ELR (cell line): ENCODE measurements at regions not wholly inside any gene's neighbourhood (a gene's known extent, or its start where the extent isn't known, plus 50 kb on each side); places are given as distances from the start of the nearest gene placed in this dataset.

ENCODE experiments used
- DNase-seq: peaks from one replicate; pipeline ENCODE4 v3.0.0-alpha.2; 2015; ENCODE audit warnings: low read depth

GRCh38 chr22:48855593-48856307 is 971.9 kb downstream of the BRD1 start:
- DNase-seq, result no peak

GRCh38 chr22:48855013-48855412 is 972.7 kb downstream of the BRD1 start:
- no peak for DNase-seq

- DNase-seq, result no peak
Measured at GRCh38 chr22:48853627-48854240, 973.9 kb downstream of the BRD1 start.

- no peak for DNase-seq
Measured at GRCh38 chr22:48851933-48852549, 975.6 kb downstream of the BRD1 start.

- DNase-seq, result no peak
Measured at GRCh38 chr22:48850658-48851287, 976.9 kb downstream of the BRD1 start.

- no peak for DNase-seq
Measured at GRCh38 chr22:48849963-48850657, 977.6 kb downstream of the BRD1 start.

- no peak for DNase-seq
Measured at GRCh38 chr22:48849219-48849912, 978.3 kb downstream of the BRD1 start.

- no peak for DNase-seq
Measured at GRCh38 chr22:48846200-48846599, 981.5 kb downstream of the BRD1 start.

GRCh38 chr22:48845356-48845936 is 982.2 kb downstream of the BRD1 start:
- DNase-seq, result no peak

GRCh38 chr22:48844056-48844675 is 983.5 kb downstream of the BRD1 start:
- DNase-seq, result no peak

- no peak for DNase-seq
Measured at GRCh38 chr22:48843640-48844039, 984.0 kb downstream of the BRD1 start.

GRCh38 chr22:48842976-48843375 is 984.7 kb downstream of the BRD1 start:
- no peak for DNase-seq

GRCh38 chr22:48842583-48842945 is 985.1 kb downstream of the BRD1 start:
- DNase-seq, result no peak

- no peak for DNase-seq
Measured at GRCh38 chr22:48841881-48842582, 985.6 kb downstream of the BRD1 start.

- DNase-seq, result no peak
Measured at GRCh38 chr22:48840112-48840949, 987.3 kb downstream of the BRD1 start.

- DNase-seq, result no peak
Measured at GRCh38 chr22:48838846-48839730, 988.6 kb downstream of the BRD1 start.

- no peak for DNase-seq
Measured at GRCh38 chr22:48838376-48838775, 989.3 kb downstream of the BRD1 start.

GRCh38 chr22:48837341-48837935 is 990.2 kb downstream of the BRD1 start:
- no peak for DNase-seq
